OCI-LY3 (cell line): ENCODE measurements at regions not wholly inside any gene's neighbourhood (a gene's known extent, or its start where the extent isn't known, plus 50 kb on each side); places are given as distances from the start of the nearest gene placed in this dataset.

ENCODE experiments used
- H2AFZ ChIP-seq: fragments of 200-600, 300-600 bp; shearing (Covaris generic); 2 replicates; pipeline ENCODE4 v1.6.0; 2014; ENCODE audit warnings: antibody characterized with exemption, low read depth, low read length
- H3K27ac ChIP-seq: fragments of 200-600, 300-600 bp; sonication (generic); 2 replicates; pipeline ENCODE4 v1.5.1; 2014; ENCODE audit warnings: mild to moderate bottlenecking, low read length, moderate library complexity, mixed read lengths
- H3K27me3 ChIP-seq: fragments of 200-600, 300-600 bp; sonication (generic); 2 replicates; pipeline ENCODE4 v1.6.1; 2014; ENCODE audit warnings: low read depth, low read length, mixed read lengths
- H3K36me3 ChIP-seq: fragments of 200-600, 300-600 bp; sonication (generic); replicated peaks from 2 replicates; pipeline ENCODE3; 2014; ENCODE audit warnings: low read depth, low read length, mixed read lengths
- H3K4me1 ChIP-seq: fragments of 300-600, 200-600 bp; sonication (generic); 2 replicates; pipeline ENCODE4 v1.6.1; 2014; ENCODE audit warnings: low read length, mixed read lengths
- H3K4me2 ChIP-seq: fragments of 200-600, 300-600 bp; sonication (generic); 2 replicates; pipeline ENCODE4 v1.6.1; 2014; ENCODE audit warnings: low read length, mixed read lengths
- H3K4me3 ChIP-seq: fragments of 300-600, 200-600 bp; sonication (generic); 2 replicates; pipeline ENCODE4 v1.5.1; 2014; ENCODE audit warnings: antibody characterized with exemption, mild to moderate bottlenecking, low read length, moderate library complexity
- H3K79me2 ChIP-seq: fragments of 300-600, 200-600 bp; shearing (Covaris generic); 2 replicates; pipeline ENCODE4 v1.6.1; 2014; ENCODE audit warnings: mild to moderate bottlenecking, low read length, mixed read lengths
- H3K9ac ChIP-seq: fragments of 300-600, 200-600 bp; shearing (Covaris generic); 2 replicates; pipeline ENCODE4 v1.6.0; 2014; ENCODE audit warnings: mild to moderate bottlenecking, low read length, moderate library complexity
- H3K9me3 ChIP-seq: fragments of 200-600, 300-600 bp; shearing (Covaris generic); 2 replicates; pipeline ENCODE4 v1.6.1; 2014; ENCODE audit warnings: low read length, mixed read lengths; ENCODE audit not compliant: insufficient read depth
- H4K20me1 ChIP-seq: fragments of 200-600, 300-600 bp; sonication (generic); 2 replicates; pipeline ENCODE4 v1.6.1; 2016; ENCODE audit warnings: low read length, mixed read lengths; ENCODE audit not compliant: insufficient read depth
- CTCF ChIP-seq: fragments of 200-600, 300-600 bp; sonication (generic); IDR thresholded peaks from 2 replicates; pipeline ENCODE4 v1.5.1; 2014; ENCODE audit warnings: antibody characterized with exemption, low read length, low read depth
- EZH2phosphoT487 ChIP-seq: fragments of 200-600 bp; shearing (Covaris generic); IDR thresholded peaks from 2 replicates; pipeline ENCODE4 v1.6.1; 2018; ENCODE audit warnings: antibody characterized with exemption, mixed run types, low read depth

GRCh38 chr9:11233696-11234095 is 620.9 kb upstream of the PTPRD start:
- Histone ChIP-seq H3K4me2 (no peak overlapping the region), H2AFZ (no peak overlapping the region), H3K79me2 (no peaks in the 10 kb centered on the region), H3K9me3 (no peaks in the 10 kb centered on the region), H3K36me3 (no peaks in the 10 kb centered on the region), H3K27me3 (no peaks in the 10 kb centered on the region), H4K20me1 (no peaks in the 10 kb centered on the region), H3K9ac (no peak overlapping the region), H3K27ac (no peak overlapping the region), H3K4me3 (no peak overlapping the region), H3K4me1 (no peaks in the 10 kb centered on the region)
- TF ChIP-seq CTCF: no peak
- TF ChIP-seq EZH2phosphoT487: no peak

GRCh38 chr9:11235061-11235460 is 622.3 kb upstream of the PTPRD start:
- no peaks in the 10 kb centered on the region for H3K36me3 ChIP-seq
- no peak overlapping the region for H3K4me3 ChIP-seq
- H3K79me2 ChIP-seq: no peaks in the 10 kb centered on the region
- no peaks in the 10 kb centered on the region for H3K27me3 ChIP-seq
- no peaks in the 10 kb centered on the region for H4K20me1 ChIP-seq
- TF ChIP-seq CTCF: no peak
- no peak for TF ChIP-seq EZH2phosphoT487
- H3K27ac ChIP-seq: no peak overlapping the region
- no peak overlapping the region for H2AFZ ChIP-seq
- no peak overlapping the region for H3K9ac ChIP-seq
- H3K4me1 ChIP-seq: no peaks in the 10 kb centered on the region
- no peak overlapping the region for H3K4me2 ChIP-seq
- H3K9me3 ChIP-seq: no peaks in the 10 kb centered on the region

GRCh38 chr9:11241779-11242178 is 629.0 kb upstream of the PTPRD start:
- Histone ChIP-seq H3K27ac (no peak overlapping the region), H3K4me2 (no peak overlapping the region), H3K36me3 (no peaks in the 10 kb centered on the region), H3K27me3 (no peaks in the 10 kb centered on the region), H3K79me2 (no peaks in the 10 kb centered on the region), H3K4me3 (no peak overlapping the region), H3K9ac (no peak overlapping the region), H4K20me1 (no peaks in the 10 kb centered on the region), H2AFZ (no peak overlapping the region), H3K4me1 (no peaks in the 10 kb centered on the region), H3K9me3 (no peaks in the 10 kb centered on the region)
- no peak for TF ChIP-seq EZH2phosphoT487
- TF ChIP-seq CTCF: no peak

GRCh38 chr9:11257992-11258391 is 645.2 kb upstream of the PTPRD start:
- H3K4me1 ChIP-seq: no peaks in the 10 kb centered on the region
- no peak for TF ChIP-seq EZH2phosphoT487
- TF ChIP-seq CTCF: no peak
- H4K20me1 ChIP-seq: no peaks in the 10 kb centered on the region
- H3K79me2 ChIP-seq: no peaks in the 10 kb centered on the region
- no peak overlapping the region for H3K4me2 ChIP-seq
- no peak overlapping the region for H3K27ac ChIP-seq
- no peaks in the 10 kb centered on the region for H3K36me3 ChIP-seq
- H2AFZ ChIP-seq: no peak overlapping the region
- H3K9me3 ChIP-seq: 0 out of 2 replicates have a peak, but pooled peaks cover 3% of the 10 kb centered on the region
- H3K9ac ChIP-seq: no peak overlapping the region
- no peak overlapping the region for H3K4me3 ChIP-seq
- no peaks in the 10 kb centered on the region for H3K27me3 ChIP-seq
